Mesendoderm (in vitro differentiated cells): ENCODE measurements at regions not wholly inside any gene's neighbourhood (a gene's known extent, or its start where the extent isn't known, plus 50 kb on each side); places are given as distances from the start of the nearest gene placed in this dataset.
"Not testable (repeated sequence)": the region's sequence is repeated elsewhere in the genome, so short reads cannot be mapped to it uniquely, and the experiment has no call there.

ENCODE experiments used
- DNase-seq: peaks from one replicate; pipeline ENCODE4 v3.0.0; 2013
- H2AK5ac ChIP-seq: 2 replicates; pipeline ENCODE4 v1.6.1; 2013; ENCODE audit warnings: low read length, inconsistent platforms
- H2BK120ac ChIP-seq: 2 replicates; pipeline ENCODE4 v1.6.1; 2013; ENCODE audit warnings: low read depth, mild to moderate bottlenecking, low read length, moderate library complexity, mixed read lengths
- H2BK15ac ChIP-seq: replicated peaks from 2 replicates; pipeline ENCODE4 v1.6.1; 2013; ENCODE audit warnings: low read depth, mild to moderate bottlenecking, moderate library complexity
- H2BK5ac ChIP-seq: 2 replicates; pipeline ENCODE4 v1.6.1; 2013; ENCODE audit warnings: low read length, inconsistent platforms
- H3K18ac ChIP-seq: 2 replicates; pipeline ENCODE4 v1.6.1; 2013; ENCODE audit warnings: mild to moderate bottlenecking, low read length, mixed read lengths
- H3K23ac ChIP-seq: one replicate; pipeline ENCODE4 v1.6.1; 2013; ENCODE audit warnings: low read length
- H3K27ac ChIP-seq: 2 replicates; pipeline ENCODE4 v1.5.1; 2013; ENCODE audit warnings: low read depth, mild to moderate bottlenecking, inconsistent platforms, low read length, moderate library complexity
- H3K27me3 ChIP-seq: 2 replicates; pipeline ENCODE4 v1.6.1; 2013; ENCODE audit warnings: low read length, control low read depth, mild to moderate bottlenecking, inconsistent platforms; ENCODE audit not compliant: insufficient read depth, poor library complexity
- H3K36me3 ChIP-seq: 2 replicates; pipeline ENCODE4 v1.6.1; 2013; ENCODE audit warnings: low read length, inconsistent platforms; ENCODE audit not compliant: control insufficient read depth, insufficient read depth
- H3K4ac ChIP-seq: one replicate; pipeline ENCODE4 v1.6.1; 2013; ENCODE audit warnings: low read depth, mild to moderate bottlenecking, low read length, moderate library complexity
- H3K4me1 ChIP-seq: 2 replicates; pipeline ENCODE4 v1.6.1; 2013; ENCODE audit warnings: low read depth, low read length, inconsistent platforms; ENCODE audit not compliant: control insufficient read depth
- H3K4me2 ChIP-seq: 2 replicates; pipeline ENCODE4 v1.6.1; 2013; ENCODE audit warnings: low read length
- H3K4me3 ChIP-seq: 2 replicates; pipeline ENCODE4 v1.5.1; 2013; ENCODE audit warnings: mild to moderate bottlenecking, low read length
- H3K56ac ChIP-seq: one replicate; pipeline ENCODE4 v1.6.1; 2013; ENCODE audit warnings: low read length
- H3K79me1 ChIP-seq: 2 replicates; pipeline ENCODE4 v1.6.1; 2013; ENCODE audit warnings: low read length, inconsistent platforms
- H3K79me2 ChIP-seq: 2 replicates; pipeline ENCODE4 v1.6.1; 2013; ENCODE audit warnings: mild to moderate bottlenecking, low read length; ENCODE audit not compliant: control insufficient read depth, insufficient read depth
- H3K9ac ChIP-seq: 2 replicates; pipeline ENCODE4 v1.6.1; 2013; ENCODE audit warnings: low read length, inconsistent platforms
- H4K5ac ChIP-seq: one replicate; pipeline ENCODE4 v1.6.1; 2013; ENCODE audit warnings: low read length
- H4K8ac ChIP-seq: one replicate; pipeline ENCODE4 v1.6.1; 2013; ENCODE audit warnings: low read depth, mild to moderate bottlenecking, control low read depth, low read length, moderate library complexity
- WGBS: extraction: QIAGEN DNeasy Blood & Tissue Kit; methylation state at CpG from one replicate; pipeline ENCODE4 v1.1.7; 2013; ENCODE audit warnings: low lambda C conversion rate, missing lambda C conversion rate; ENCODE audit not compliant: insufficient coverage; ENCODE audit errors: extremely low coverage; 5-methylcytosine and 5-hydroxymethylcytosine counted together

- not testable (repeated sequence) for H3K79me2 ChIP-seq, H3K23ac ChIP-seq, H4K8ac ChIP-seq, H2AK5ac ChIP-seq, H3K4ac ChIP-seq, H3K4me3 ChIP-seq, H3K9ac ChIP-seq, H3K18ac ChIP-seq, H2BK15ac ChIP-seq, H2BK5ac ChIP-seq, H3K56ac ChIP-seq, H2BK120ac ChIP-seq, DNase-seq, H3K36me3 ChIP-seq, H3K27me3 ChIP-seq, H3K27ac ChIP-seq, H3K4me2 ChIP-seq, H4K5ac ChIP-seq, H3K4me1 ChIP-seq, H3K79me1 ChIP-seq
These were observed 79.5 kb upstream of the ANK3 start for GRCh38 chr10:60469147-60469546.

- Histone ChIP-seq H2AK5ac (no peak overlapping the region), H3K79me2 (no peaks in the 10 kb centered on the region), H3K9ac (no peak overlapping the region), H2BK120ac (no peak overlapping the region), H3K4me1 (no peaks in the 10 kb centered on the region), H3K56ac (no peak overlapping the region), H3K4ac (no peak overlapping the region), H2BK5ac (no peak overlapping the region), H3K18ac (no peak overlapping the region), H4K5ac (no peak overlapping the region), H3K4me2 (no peak overlapping the region), H4K8ac (no peak overlapping the region), H3K36me3 (no peaks in the 10 kb centered on the region), H3K79me1 (no peaks in the 10 kb centered on the region), H3K27me3 (no peaks in the 10 kb centered on the region), H3K23ac (no peak overlapping the region), H2BK15ac (no peak overlapping the region), H3K4me3 (no peak overlapping the region), H3K27ac (no peak overlapping the region)
- 100% methylated on average over 1 of the region's 3 CpGs for WGBS
- no peak for DNase-seq
These were observed 77.5 kb upstream of the ANK3 start for GRCh38 chr10:60467202-60467546.

GRCh38 chr10:60466267-60467201, 76.9 kb upstream of the ANK3 start:
- no peaks in the 10 kb centered on the region for H3K36me3 ChIP-seq
- DNase-seq = no peak
- H3K9ac ChIP-seq = no peak overlapping the region
- no peak overlapping the region for H3K4me2 ChIP-seq
- H3K18ac ChIP-seq = no peak overlapping the region
- no peak overlapping the region for H2BK120ac ChIP-seq
- H3K27ac ChIP-seq = no peak overlapping the region
- H2AK5ac ChIP-seq = no peak overlapping the region
- no peak overlapping the region for H2BK5ac ChIP-seq
- H4K5ac ChIP-seq = no peak overlapping the region
- WGBS = no CpG with 5 or more reads among the region's 4 CpGs
- H3K79me2 ChIP-seq = no peaks in the 10 kb centered on the region
- no peak overlapping the region for H3K56ac ChIP-seq
- H4K8ac ChIP-seq = no peak overlapping the region
- no peak overlapping the region for H2BK15ac ChIP-seq
- no peaks in the 10 kb centered on the region for H3K4me1 ChIP-seq
- no peak overlapping the region for H3K23ac ChIP-seq
- no peaks in the 10 kb centered on the region for H3K27me3 ChIP-seq
- H3K4ac ChIP-seq = no peak overlapping the region
- no peak overlapping the region for H3K4me3 ChIP-seq
- no peaks in the 10 kb centered on the region for H3K79me1 ChIP-seq

DNA sequence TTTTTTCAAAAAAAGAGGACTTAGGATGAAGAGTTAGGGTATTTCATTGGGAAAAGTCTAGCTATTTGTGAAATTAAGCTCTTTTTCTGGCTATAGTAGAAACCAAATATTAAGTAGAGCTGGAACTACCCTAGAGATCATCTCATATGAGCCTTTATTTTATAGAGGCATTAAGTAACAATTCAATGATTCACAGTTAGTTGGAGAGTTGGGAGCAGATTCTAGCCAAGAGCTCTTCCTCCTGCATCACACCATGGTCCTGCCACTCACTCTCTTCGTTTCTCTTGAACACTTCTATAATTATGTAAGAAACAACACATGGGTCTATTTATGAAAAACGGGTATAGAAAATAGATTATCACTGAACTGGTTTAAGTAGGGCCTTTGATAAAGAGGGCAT, 76.1 kb upstream of the ANK3 start:
- Histone ChIP-seq H3K4me3 (no peak overlapping the region), H4K5ac (no peak overlapping the region), H3K4me1 (no peaks in the 10 kb centered on the region), H3K36me3 (no peaks in the 10 kb centered on the region), H3K4me2 (no peak overlapping the region), H3K79me2 (no peaks in the 10 kb centered on the region), H2BK5ac (no peak overlapping the region), H3K9ac (no peak overlapping the region), H2BK120ac (no peak overlapping the region), H3K27ac (no peak overlapping the region), H3K4ac (no peak overlapping the region), H3K23ac (no peak overlapping the region), H3K18ac (no peak overlapping the region), H2BK15ac (no peak overlapping the region), H3K56ac (no peak overlapping the region), H3K79me1 (no peaks in the 10 kb centered on the region), H3K27me3 (no peaks in the 10 kb centered on the region), H4K8ac (no peak overlapping the region), H2AK5ac (no peak overlapping the region)
- DNase-seq = no peak
- WGBS = no CpG with 5 or more reads among the region's 2 CpGs

DNA sequence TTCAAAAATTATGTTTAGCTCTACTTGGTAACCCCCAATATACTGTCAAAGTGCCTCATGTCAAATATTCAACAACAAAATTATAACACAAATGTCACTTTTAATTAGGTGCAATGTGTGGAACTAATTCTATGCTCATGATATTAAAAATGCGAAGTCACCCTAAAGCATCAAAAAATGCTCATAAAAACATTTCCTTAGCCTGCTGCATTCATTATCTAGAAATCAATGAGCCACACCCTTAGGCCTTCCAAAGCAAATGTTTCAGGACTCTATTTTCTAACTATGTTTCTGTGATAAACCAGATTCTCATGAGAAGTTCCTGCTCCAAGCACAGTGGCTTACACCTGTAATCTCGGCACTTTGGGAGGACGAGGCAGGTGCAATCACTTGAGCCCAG, 75.0 kb upstream of the ANK3 start:
- DNase-seq = no peak
- no peaks in the 10 kb centered on the region for H3K4me1 ChIP-seq
- H3K27ac ChIP-seq = no peak overlapping the region
- no peak overlapping the region for H3K9ac ChIP-seq
- H2BK15ac ChIP-seq = no peak overlapping the region
- H3K4ac ChIP-seq = no peak overlapping the region
- H3K56ac ChIP-seq = no peak overlapping the region
- H4K8ac ChIP-seq = no peak overlapping the region
- no peaks in the 10 kb centered on the region for H3K36me3 ChIP-seq
- no peak overlapping the region for H4K5ac ChIP-seq
- no peak overlapping the region for H3K4me2 ChIP-seq
- H2BK5ac ChIP-seq = no peak overlapping the region
- no peaks in the 10 kb centered on the region for H3K79me1 ChIP-seq
- no peak overlapping the region for H3K23ac ChIP-seq
- H2BK120ac ChIP-seq = no peak overlapping the region
- H2AK5ac ChIP-seq = no peak overlapping the region
- H3K18ac ChIP-seq = no peak overlapping the region
- no peaks in the 10 kb centered on the region for H3K79me2 ChIP-seq
- WGBS = no CpG with 5 or more reads among the region's 3 CpGs
- H3K4me3 ChIP-seq = no peak overlapping the region
- no peaks in the 10 kb centered on the region for H3K27me3 ChIP-seq

GRCh38 chr10:60463746-60464145, 74.1 kb upstream of the ANK3 start:
- Histone ChIP-seq H3K4ac (no peak overlapping the region), H3K23ac (no peak overlapping the region), H3K79me2 (no peaks in the 10 kb centered on the region), H3K36me3 (no peaks in the 10 kb centered on the region), H2BK15ac (no peak overlapping the region), H3K27me3 (no peaks in the 10 kb centered on the region), H2BK120ac (no peak overlapping the region), H3K4me2 (no peak overlapping the region), H4K5ac (no peak overlapping the region), H3K4me1 (no peaks in the 10 kb centered on the region), H3K27ac (no peak overlapping the region), H2BK5ac (no peak overlapping the region), H4K8ac (no peak overlapping the region), H3K56ac (no peak overlapping the region), H3K4me3 (no peak overlapping the region), H3K79me1 (no peaks in the 10 kb centered on the region), H2AK5ac (no peak overlapping the region), H3K18ac (no peak overlapping the region), H3K9ac (no peak overlapping the region)
- no peak for DNase-seq
